PFSK-1 (cell line): ENCODE measurements at regions not wholly inside any gene's neighbourhood (a gene's known extent, or its start where the extent isn't known, plus 50 kb on each side); places are given as distances from the start of the nearest gene placed in this dataset.

Experiments
- FOXP2 ChIP-seq: optimal IDR thresholded peaks from 2 replicates; pipeline ENCODE3; 2011; ENCODE audit warnings: borderline replicate concordance, control low read depth, inconsistent platforms; ENCODE audit not compliant: insufficient read depth; ENCODE audit errors: extremely low read length, extremely low read depth
- POLR2AphosphoS5 ChIP-seq: IDR thresholded peaks from 2 replicates; pipeline ENCODE4 v1.6.1; 2012; ENCODE audit warnings: low read depth, mild to moderate bottlenecking, control low read depth, low read length, moderate library complexity
- REST ChIP-seq, 2 experiments: IDR thresholded peaks; 2 replicates each; pipeline versions ENCODE4 v1.6.1 to v1.8.0; 2011 to 2012; ENCODE audit warnings: low read depth in 2 of 2, low read length in 2 of 2, control low read depth in 1 of 2, inconsistent platforms in 1 of 2, mild to moderate bottlenecking in 1 of 2, moderate library complexity in 1 of 2; ENCODE audit not compliant: insufficient read depth in 1 of 2
- SIN3A ChIP-seq: IDR thresholded peaks from 2 replicates; pipeline ENCODE4 v1.6.1; 2012; ENCODE audit warnings: mild to moderate bottlenecking, low read length, moderate library complexity, borderline replicate concordance; ENCODE audit not compliant: insufficient read depth
- TAF1 ChIP-seq: IDR thresholded peaks from 2 replicates; pipeline ENCODE4 v1.6.1; 2012; ENCODE audit warnings: low read length, control low read depth, borderline replicate concordance; ENCODE audit not compliant: insufficient read depth

- TF ChIP-seq TAF1 (no peak), REST (IDR thresholded peaks at IDR 0.05; ENCODE audit: insufficient read depth in 1 of 2, low read depth in 2 of 2, low read length in 2 of 2) (no peak), SIN3A (no peak), FOXP2 (no peak), POLR2AphosphoS5 (no peak)
These were observed 663.7 kb upstream of the B3GAT1 start for GRCh38 chr11:135075740-135076139.

- TF ChIP-seq POLR2AphosphoS5 (no peak), SIN3A (no peak), FOXP2 (no peak), REST (IDR thresholded peaks at IDR 0.05; ENCODE audit: insufficient read depth in 1 of 2, low read depth in 2 of 2, low read length in 2 of 2) (no peak), TAF1 (no peak)
These were observed 662.5 kb upstream of the B3GAT1 start for GRCh38 chr11:135074397-135074998.

GRCh38 chr11:135073870-135074269, 661.8 kb upstream of the B3GAT1 start:
- TF ChIP-seq SIN3A, result no peak
- no peak for TF ChIP-seq TAF1
- TF ChIP-seq REST (IDR thresholded peaks at IDR 0.05; ENCODE audit: insufficient read depth in 1 of 2, low read depth in 2 of 2, low read length in 2 of 2), result no peak

- no peak for TF ChIP-seq SIN3A
- no peak for TF ChIP-seq TAF1
- no peak for TF ChIP-seq FOXP2
- TF ChIP-seq REST (IDR thresholded peaks at IDR 0.05; ENCODE audit: insufficient read depth in 1 of 2, low read depth in 2 of 2, low read length in 2 of 2), result no peak
- TF ChIP-seq POLR2AphosphoS5, result no peak
These were observed 661.3 kb upstream of the B3GAT1 start for GRCh38 chr11:135073381-135073780.

GRCh38 chr11:135069890-135070289, 657.8 kb upstream of the B3GAT1 start:
- TF ChIP-seq TAF1 (no peak), REST (IDR thresholded peaks at IDR 0.05; ENCODE audit: insufficient read depth in 1 of 2, low read depth in 2 of 2, low read length in 2 of 2) (no peak), SIN3A (no peak), FOXP2 (no peak), POLR2AphosphoS5 (no peak)
